ENCODE measurements at regions not wholly inside any gene's neighbourhood (a gene's known extent, or its start where the extent isn't known, plus 50 kb on each side); places are given as distances from the start of the nearest gene placed in this dataset.
A peak's percentile ranks its signal among the peaks of the same experiment; 100 is the strongest.
"Not testable (repeated sequence)": the region's sequence is repeated elsewhere in the genome, so short reads cannot be mapped to it uniquely, and the experiment has no call there.

DNA sequence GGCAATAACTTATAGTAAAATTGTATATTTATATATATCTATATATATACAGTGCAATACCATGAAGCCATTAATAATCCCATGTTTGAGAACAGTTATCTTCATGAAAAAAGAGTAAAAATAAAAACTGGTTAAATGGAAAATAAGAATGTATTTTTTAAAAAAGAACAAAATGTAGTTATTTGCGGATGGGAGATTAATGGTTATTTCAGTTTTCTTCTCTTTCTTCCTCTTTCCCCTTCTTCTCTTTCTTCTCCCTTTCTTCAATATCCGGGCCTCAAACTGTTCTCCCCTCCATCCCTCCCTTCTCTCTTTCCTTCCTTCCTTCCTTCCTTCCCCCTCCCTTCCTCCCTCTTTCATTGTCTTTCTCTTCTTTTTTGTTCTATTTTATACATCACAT is 1301.7 kb upstream of the IGFBP7 start:
- DNase-seq (ENCODE audit: low read depth) = no peak

DNA sequence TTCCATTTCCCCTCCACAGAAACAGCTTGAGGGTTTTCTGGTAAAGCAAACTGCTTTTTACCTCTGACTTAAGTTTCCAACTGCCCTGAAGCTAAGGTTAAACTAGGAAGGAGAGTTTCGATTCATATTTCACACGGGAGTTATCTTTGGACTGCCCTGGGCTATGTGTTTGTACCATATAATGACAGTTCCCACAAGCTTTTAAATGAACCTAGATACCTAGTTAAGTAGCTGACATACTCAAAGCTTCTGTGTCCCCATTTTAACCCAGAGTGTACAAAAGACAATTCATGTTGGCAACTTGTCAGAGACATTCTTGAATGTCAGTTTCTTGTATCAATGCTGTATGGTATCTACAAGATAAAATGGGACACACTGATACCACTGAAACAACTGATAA is 1296.6 kb upstream of the IGFBP7 start:
- DNase-seq (ENCODE audit: low read depth) = no peak

DNA sequence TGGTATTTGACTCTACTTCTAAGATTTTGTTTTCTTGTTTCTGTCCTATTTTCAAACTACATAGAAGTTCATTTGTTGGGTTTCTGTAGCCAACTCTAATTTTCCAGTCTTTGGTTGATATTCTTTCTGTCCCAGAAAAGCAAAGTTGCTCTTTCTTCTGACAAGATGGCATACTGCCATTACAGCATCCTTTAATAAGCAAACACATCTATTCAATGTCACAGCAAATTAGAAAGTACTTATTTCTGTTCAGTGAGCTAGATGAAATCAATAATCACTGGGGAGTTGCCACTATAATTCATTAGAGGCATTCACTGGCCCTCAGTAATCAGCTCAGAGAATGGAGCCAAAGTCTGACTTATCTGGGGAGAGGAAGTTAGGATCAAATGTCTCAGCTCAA is 1258.0 kb upstream of the IGFBP7 start:
- no peak for DNase-seq (ENCODE audit: low read depth)

DNA sequence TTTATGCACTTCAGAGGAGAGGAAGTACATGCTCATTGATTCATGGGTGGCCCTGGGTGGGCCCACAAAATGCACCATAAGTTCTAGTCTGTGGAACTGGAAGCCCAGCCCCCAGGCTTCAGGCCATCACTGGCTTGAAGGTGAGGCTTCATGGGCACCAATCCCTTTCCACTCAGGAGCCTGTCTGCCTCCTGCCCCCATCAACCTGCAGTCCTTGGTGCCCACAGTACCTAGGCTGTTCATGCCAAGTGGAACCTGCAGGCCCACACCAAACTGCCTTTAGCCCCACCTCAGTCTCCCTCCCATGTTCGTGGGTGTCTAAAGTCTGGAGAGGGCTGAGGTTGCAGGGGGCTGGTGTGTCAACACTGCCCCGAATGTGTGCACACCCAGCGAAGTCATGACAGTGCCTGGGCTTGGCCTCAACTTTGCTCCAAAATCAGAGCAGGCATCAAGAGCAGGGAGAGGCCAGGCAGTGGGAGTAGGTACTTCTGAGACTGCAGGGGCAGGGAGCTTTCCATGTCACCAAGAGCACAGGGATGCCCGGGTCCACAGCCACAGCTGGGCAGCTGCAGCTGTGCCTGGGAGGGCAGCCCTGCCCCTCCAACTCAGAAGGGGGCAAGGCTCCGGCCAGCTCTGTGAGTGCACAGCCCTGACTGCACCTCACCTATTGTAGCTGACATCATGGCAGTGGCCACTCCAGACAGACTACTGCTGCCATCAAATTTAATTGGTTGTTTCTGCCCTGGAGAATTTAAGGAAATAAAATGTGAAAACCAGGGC is 1250.4 kb upstream of the IGFBP7 start:
- no peak for DNase-seq (ENCODE audit: low read depth)

DNA sequence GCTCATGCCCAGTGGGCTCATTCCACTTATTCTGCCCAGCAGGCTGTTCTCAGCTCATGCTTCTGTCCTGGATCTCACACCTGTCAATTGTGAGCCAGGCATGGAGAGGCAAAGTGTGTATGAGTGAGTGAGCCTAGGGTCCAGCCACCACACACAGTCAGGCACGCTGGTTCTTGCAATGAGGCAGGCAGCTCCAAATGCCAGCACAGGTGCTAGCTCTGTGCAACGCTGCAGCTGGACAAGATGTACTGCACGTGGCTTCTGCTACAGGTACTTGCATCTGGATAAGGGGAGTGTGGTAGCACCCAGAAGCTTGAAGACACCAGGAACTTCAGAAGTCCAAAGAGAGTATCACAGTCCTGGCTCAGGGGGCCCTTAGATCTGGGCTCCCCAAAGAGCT is 1249.4 kb upstream of the IGFBP7 start:
- DNase-seq (ENCODE audit: low read depth) = no peak

DNA sequence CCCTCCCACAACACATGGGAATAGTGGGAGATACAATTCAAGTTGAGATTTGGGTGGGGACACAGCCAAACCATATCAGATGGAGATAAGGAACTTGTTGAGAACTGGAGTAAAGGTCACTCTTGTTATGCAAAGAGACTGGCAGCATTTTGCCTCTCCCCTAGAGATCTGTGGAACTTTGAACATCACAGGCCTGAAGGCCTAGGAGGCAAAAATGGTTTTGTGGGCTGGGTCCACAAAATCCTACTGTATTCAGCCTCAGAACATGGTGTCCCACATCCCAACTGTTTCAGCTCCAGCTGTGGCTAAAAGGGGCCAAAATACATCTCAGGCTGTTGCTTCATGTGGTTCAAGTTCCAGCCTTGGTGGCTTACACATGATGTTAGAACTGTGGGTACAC is 1247.8 kb upstream of the IGFBP7 start:
- no peak for DNase-seq (ENCODE audit: low read depth)

DNA sequence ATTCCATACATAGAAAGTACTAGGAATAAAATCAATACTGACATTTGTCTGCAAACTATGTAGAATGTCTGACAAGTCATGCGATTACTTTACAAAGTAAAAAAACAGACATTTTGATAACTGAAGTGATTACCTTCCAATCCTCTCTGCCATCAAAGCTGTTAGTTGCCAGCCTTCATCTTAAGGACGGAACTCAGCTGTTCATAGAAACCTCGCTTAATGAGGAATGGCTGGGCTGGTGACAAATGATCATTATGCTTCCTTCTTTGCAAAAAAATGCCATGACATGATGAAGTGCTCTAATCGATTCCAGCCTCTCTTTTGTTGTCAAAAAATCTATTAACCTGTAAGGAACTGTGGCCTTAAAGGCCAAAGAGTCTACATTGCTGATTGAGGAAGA is 1214.9 kb upstream of the IGFBP7 start:
- DNase-seq (ENCODE audit: low read depth) = no peak

DNA sequence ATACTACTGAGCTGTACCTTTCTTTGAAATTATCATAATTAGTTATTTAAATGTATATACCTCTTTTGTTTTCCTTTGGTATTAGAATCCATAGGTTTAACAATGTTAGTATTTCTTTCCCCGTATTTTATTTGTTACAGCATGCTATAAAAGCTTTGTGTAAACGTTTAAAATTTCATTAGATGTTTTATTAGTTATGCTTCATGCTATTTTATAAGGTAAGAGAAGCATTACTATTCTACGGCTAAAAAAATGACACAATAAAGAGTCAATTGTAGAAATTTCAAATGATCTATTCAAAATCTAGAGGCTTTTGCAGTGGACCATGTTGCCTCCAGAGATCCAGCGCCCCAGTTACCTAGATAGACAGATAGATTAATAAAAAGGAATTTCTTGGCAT is 1203.3 kb upstream of the IGFBP7 start:
- no peak for DNase-seq (ENCODE audit: low read depth)

DNA sequence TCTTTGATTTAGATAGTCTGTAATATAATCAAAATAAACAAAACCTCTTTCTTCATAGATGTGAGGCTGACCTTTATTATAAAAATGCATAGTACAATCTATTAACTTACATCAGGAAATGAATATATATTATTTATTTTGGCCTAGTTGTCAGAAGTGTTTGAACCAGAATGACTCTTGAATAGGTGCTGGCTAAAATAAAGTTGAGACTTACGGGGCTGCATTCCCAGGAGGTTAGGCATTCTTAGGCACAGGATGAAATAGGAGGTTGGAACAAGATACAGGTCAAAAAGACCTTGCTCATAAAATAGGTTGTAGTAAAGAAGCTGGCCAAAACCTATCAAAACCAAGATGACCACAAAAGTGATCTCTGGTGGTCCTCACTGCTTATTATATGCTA is 1193.3 kb upstream of the IGFBP7 start:
- no peak for DNase-seq (ENCODE audit: low read depth)

DNA sequence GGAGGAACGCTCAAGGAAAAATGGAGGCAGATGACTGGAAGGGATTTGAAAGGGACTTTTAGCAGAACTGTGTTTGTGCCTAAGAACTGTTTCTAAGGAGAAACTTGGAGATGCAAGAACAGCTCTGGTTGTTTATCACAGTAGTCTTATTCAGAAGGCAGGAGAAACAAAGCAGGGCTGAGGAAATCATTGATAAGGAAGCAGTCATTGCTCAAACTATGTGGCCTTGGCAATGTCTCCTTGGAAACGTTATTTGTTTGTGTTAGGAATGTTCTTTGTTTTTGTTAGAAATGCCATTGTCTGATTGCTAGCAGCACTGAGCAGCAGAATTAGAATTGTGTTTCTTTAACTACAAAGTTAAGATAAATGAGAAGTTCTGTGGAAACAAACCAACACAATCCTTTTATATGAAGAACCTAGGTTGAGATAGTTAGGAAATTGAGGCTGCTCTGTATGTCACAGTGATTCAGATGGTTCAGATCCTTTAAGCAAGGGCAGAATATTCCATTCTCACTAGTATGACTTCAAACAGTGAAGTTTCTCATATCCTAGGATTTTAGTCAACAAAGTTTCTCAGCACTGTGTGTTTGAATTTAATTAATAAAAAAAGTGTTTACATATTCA is 1191.3 kb upstream of the IGFBP7 start:
- DNase-seq (ENCODE audit: low read depth) = no peak

DNA sequence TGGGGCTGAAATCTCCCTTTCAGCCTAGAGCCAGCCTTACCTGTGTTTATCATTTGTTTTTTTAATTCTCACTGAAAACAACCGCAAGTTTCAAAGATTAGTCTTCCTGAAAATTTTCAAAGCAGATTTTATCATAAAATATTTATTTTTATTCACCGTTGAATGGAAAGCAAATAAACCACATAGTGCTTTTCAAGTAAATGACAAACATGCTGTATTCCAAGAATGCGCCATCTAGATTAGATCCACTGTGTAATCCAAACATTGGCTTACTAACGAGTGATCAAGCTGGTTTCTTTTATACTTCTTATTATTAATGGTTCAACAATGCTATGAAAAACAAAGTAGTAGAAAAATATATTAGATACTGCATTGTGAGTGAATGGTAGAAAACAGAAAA is 1176.2 kb upstream of the IGFBP7 start:
- DNase-seq (ENCODE audit: low read depth) = no peak

DNA sequence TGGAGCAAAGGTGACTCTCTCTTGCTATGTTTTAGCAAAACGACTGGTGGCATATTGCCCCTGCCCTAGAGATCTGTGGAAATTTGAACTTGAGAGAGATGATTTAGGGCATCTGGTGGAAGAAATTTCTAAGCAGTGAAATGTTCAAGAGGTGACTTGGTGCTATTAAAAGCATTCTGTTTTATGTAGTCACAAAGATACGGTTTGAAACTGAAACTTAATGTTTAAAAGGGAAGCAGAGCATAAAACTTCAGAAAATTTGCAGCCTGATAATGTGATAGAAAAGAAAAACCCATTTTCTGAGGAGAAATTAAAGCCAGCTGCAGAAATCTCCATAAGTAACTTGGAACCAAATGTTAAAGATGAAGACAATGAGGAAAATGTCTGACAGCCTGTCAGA is 1170.7 kb upstream of the IGFBP7 start:
- not testable (repeated sequence) for DNase-seq (ENCODE audit: low read depth)

DNA sequence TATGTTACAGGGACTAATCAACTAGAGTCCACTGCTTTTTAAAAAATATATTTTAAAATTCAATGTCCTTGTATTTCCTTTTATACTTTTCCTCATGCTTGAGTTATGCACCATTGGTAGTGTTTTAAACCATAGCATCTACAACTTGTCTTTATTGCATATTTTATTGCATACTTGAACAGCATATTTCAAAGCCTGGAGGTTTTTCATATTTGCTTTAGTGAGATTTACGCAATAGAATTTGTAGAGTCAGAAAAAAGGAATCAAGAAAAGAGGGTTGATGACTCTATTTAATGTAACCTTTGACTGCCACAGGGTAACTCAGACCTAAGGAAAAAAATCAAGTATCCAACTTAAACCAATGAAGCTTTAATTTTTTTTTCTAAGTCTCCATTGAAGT is 1165.7 kb upstream of the IGFBP7 start:
- DNase-seq (ENCODE audit: low read depth) = no peak

DNA sequence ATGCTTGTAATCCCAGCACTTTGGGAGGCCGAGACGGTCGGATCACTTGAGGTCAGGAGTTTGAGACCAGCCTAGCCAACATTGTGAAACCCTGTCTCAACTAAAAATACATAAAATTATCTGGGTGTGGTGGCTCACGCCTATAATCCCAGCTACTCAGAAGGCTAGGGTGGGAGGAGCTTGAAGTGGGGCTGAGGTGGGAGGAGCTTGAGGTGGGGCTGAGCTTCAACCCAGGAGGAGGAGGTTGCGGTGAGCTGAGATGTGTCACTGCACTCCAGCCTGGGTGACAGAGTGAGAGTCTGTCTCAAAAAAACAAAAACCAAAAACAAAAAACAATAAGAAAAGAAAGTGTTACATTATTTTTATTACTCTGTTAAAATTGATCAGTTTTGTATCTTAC is 1164.4 kb upstream of the IGFBP7 start:
- peak; percentile 30 for DNase-seq (ENCODE audit: low read depth)

DNA sequence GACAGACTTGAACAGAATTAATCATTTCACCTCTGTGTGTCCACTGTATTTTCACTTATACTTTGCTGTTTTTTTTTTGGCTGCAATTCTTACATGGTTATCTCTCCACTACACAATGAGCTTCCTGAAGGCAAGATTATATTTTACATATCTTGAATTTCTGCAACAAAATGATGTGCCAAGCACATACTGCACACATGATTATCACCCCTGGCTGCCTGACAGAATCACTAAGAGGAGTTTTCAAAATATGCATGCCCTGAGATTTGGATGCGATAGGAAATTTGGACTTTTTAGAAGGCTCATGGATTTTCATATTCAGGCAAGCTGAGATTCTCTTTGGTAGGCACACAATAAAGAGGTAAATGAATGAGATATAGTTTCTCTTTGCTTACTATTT is 1162.1 kb upstream of the IGFBP7 start:
- no peak for DNase-seq (ENCODE audit: low read depth)

DNA sequence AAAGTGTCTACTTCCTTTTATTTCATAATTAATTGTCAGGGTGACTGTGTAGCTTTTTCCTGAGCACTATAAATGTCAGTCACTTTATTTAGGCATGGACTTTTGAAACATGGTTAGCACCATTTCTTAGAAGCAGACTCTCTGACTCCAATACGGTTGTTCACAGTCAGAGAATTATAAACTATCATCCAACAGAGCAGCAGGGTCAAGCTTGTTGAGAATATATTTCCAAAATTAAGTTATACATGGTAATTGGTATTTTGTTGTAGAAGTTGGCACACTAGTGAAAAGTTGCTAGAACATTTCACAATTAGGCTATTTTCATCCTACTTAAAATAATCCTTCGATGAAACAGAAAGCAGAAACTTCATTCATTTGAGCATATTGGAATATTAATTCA is 1155.5 kb upstream of the IGFBP7 start:
- no peak for DNase-seq (ENCODE audit: low read depth)

DNA sequence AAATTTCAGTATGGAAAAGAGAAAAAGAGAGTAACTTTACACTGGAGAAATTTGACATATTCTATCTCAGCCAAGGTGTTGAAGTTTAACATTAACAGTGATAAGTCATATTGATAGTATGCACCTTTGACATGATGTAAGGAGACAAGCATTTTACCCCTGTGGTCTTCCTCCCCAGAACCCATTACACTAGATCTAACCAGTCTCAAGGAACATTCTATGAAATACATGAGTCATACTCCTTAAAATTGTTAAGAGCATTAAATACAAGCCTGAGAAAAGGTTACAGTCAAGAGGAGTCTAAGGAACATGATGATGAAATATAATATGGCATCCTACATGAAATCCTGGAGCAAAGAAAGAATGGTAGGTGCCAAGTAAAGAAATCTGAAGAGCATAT is 1151.3 kb upstream of the IGFBP7 start:
- no peak for DNase-seq (ENCODE audit: low read depth)

DNA sequence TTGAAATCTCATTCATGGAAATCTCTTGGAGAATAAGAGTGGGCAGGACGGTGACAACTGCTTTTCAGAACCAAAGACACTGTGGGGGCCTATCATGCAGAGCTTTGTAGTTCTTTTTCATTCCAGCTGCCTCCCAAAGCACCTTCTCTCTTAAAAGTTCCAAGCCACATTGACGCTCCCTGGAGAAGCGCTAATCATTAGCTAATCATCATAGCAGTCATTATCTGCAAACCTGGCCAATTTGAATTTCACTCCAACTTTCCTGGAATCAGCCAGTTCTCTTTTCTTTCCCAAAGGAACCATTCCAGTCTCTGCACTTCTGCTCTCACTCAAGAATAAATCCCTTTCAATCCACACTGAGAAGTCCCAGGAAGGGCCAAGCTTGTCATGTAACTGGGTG is 1144.1 kb upstream of the IGFBP7 start:
- DNase-seq (ENCODE audit: low read depth) = no peak

DNA sequence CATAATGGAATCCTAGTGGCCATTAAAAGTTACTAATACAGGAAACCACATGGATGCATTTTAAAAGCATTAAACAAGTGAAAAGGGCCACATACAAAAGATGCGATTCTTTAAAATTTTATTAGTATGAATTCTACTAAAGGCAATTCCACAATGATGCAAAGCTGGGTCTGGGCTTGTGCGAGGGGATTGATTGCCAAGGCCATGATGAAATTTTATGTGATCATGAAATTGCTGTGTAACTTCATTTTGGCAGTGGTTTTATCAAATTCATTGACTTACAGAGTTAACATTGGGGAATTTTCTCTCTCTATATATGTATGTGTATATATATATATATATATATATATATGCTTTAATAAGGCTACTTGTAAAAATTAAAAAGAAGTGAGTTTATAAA is 1142.5 kb upstream of the IGFBP7 start:
- DNase-seq (ENCODE audit: low read depth) = no peak

DNA sequence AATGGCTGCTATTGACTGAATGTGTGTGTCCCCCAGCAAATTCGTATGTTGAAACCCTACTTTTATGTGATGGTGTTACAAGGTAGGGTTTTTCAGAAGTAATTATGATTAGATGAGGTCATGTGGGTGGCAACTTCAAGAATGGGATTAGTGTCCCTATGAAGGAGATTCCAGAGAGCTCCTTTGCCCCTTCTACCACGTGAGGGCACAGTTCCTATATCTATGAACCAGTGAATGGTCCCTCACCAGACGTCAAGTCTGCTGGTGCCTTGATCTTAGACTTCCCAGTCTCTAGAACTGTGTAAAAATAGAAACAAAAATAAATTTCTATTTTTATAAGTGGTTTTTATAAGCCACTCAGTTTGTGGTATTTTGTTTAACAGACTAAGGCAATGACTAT is 1137.6 kb upstream of the IGFBP7 start:
- peak; percentile 5 for DNase-seq (ENCODE audit: low read depth)

DNA sequence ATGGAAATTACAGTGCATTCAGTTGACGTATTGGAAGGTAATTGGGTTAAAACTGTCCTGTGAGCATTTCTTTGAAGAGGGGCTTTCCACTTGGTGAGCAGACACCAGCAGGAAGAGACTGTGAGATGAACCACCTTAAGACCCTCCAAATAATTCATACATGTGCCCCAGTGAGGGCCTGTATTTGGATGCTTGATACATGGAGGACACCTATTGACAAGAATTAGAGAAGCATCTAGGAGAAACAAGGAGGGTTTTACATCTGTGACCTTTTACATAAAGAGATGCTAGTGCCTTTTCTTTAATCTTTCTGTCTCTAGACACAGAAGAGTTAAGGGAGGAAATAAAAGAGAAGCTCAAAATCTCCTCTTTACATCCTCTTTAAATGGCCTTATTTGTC is 1115.3 kb upstream of the IGFBP7 start:
- DNase-seq (ENCODE audit: low read depth) = no peak

DNA sequence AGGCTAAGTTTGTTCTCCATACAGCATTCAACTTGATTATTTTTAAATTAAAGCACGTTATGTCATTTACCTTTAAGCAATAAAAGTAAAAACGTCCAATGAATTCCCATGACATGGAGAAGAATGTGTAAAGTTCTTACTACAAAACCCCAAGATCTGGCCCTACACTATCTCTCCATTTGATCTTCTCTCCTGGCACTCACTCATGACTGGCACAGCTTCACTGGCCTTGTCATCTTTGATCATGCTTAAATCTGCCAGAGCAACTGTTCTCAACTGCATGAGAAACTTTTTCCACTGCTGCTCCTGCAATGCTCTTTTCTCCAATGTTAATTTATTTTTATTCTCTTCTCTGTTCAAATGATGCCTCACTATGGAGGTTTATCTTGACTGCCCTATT is 1109.0 kb upstream of the IGFBP7 start:
- DNase-seq (ENCODE audit: low read depth) = no peak

DNA sequence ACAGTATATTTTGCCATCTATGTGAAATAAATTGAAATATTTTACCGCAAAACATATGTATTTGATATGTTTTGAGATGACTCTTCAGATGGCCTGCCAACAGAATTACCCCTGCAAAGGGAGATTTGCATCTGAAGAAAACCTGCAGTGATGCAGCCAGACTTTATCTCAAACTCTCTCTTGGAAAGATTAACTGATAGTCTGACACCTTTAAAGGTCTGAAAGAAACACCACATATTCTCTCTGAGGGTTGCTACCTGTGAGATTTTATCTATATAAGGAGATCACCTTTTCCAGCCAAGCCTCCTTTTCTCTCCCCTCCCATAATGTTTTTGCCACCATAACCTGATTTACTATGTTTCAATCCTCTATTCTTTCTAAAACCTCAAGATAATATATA is 1106.3 kb upstream of the IGFBP7 start:
- no peak for DNase-seq (ENCODE audit: low read depth)

DNA sequence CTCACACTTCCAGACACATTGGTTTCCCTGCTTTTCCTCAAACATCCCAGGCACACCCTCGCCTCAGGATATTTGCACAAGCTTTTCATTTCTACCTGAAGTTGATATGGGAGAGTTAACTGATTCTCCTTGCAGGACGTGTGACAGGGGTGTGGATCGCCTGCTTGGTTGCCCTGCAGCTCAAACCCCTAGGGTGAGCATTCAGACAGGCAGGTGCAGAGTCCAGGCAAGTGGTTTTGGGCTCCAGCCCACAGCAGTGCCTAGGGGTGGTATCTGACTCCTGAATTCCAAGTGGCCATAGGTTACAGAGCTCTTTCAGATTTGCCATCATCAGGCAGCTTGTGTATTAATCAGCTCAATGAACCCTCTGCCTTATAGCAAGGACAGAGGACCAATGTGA is 1104.2 kb upstream of the IGFBP7 start:
- DNase-seq (ENCODE audit: low read depth) = no peak
